Body of pancreas (tissue), 4 donors: ENCODE measurements at regions not wholly inside any gene's neighbourhood (a gene's known extent, or its start where the extent isn't known, plus 50 kb on each side); places are given as distances from the start of the nearest gene placed in this dataset.

ENCODE experiments used
- ATAC-seq: fragments of 150-250 bp; one replicate; pipeline ENCODE4 v1.9.1; 2016
- DNase-seq, 4 donors: peaks; one replicate each; pipeline ENCODE4 v3.0.0-alpha.2; 2019
- H3K27ac ChIP-seq, 4 donors: fragments of 200-600 bp; sonication (generic); 1 replicate in 3 of 4; 2 replicates in 1 of 4; pipeline versions ENCODE4 v1.5.1 to v1.6.1; 2016 to 2019; ENCODE audit warnings: mild to moderate bottlenecking in 1 of 4, mixed read lengths in 1 of 4, moderate library complexity in 1 of 4
- H3K27me3 ChIP-seq, 2 donors: fragments of 200-600 bp; sonication (generic); one replicate each; pipeline ENCODE4 v1.6.0; 2016; ENCODE audit warnings: mild to moderate bottlenecking in 1 of 2
- H3K36me3 ChIP-seq, 2 donors: fragments of 200-600 bp; sonication (generic); replicated peaks in 1 of 2; 2 replicates each; pipeline ENCODE4 v1.5.1; 2016; ENCODE audit warnings: low read depth in 2 of 2; ENCODE audit not compliant: insufficient read depth in 1 of 2
- H3K4me1 ChIP-seq: fragments of 200-600 bp; sonication (generic); one replicate; pipeline ENCODE4 v1.6.0; 2016
- H3K4me3 ChIP-seq, 2 donors: fragments of 200-600 bp; sonication (generic); 1 replicate in 1 of 2; 2 replicates in 1 of 2; pipeline ENCODE4 v1.5.1; 2016 to 2019
- H3K9me3 ChIP-seq, 3 donors: fragments of 200-600 bp; sonication (generic); 1 replicate in 2 of 3; 2 replicates in 1 of 3; pipeline ENCODE4 v1.5.1; 2016
- POLR2A ChIP-seq, 3 donors: fragments of 450-650 bp; IDR thresholded peaks; one replicate each; pipeline ENCODE4 v1.6.1; 2016; ENCODE audit warnings: antibody characterized with exemption in 3 of 3, mild to moderate bottlenecking in 2 of 3
- WGBS, 2 donors: methylation state at CpG; one replicate each; pipeline ENCODE4 v1.1.5; 2017; 5-methylcytosine and 5-hydroxymethylcytosine counted together
- intact Hi-C: fragments of 100-400 bp; cut with DNase I; formaldehyde crosslinking; loops from one replicate; pipeline ENCODE4 v1.15.1; 2023
- TF ChIP-seq, protein P1 (sequence below), 7 experiments: fragments of 450-650 bp in 4 of 7; fragments of 200-600 bp in 3 of 7; sonication (generic) in 3 of 7; IDR thresholded peaks; one replicate each; pipeline ENCODE4 v1.5.1; 2016 to 2019; ENCODE audit warnings: antibody characterized with exemption in 7 of 7

DNA sequence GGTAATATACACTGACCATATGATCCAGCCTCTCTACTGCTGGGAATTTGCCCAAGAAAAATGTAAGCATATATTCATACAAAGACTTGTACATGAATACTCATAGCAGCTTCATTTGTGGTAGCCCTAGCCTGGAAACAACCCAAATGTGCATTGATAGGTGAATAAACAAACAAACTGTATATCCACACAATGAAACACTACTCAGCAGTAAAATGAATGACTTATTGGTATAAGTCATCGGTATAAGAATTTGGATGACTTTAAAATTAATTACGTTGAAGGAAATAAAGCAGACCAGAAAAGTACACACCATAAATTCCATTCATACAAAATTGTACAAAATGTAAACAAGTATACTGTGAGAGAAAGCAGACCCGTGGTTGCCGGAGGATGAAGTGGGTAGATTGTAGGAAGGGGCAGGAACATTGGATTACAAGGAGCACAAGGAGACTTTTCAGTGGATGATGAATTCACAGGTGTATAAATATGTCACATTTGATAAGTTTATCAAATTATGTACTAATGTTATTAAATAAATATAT, 376.7 kb downstream of the TDRD15 start:
- ATAC-seq (no peak), DNase-seq (no peak)
- WGBS, 2 donors, result 28 to 38% methylated on average over 4 of the region's 4 CpGs
- Histone ChIP-seq H3K36me3 (no peaks in the 10 kb centered on the region), H3K4me1 (no peaks in the 10 kb centered on the region), H3K27me3 (no peaks in the 10 kb centered on the region), H3K27ac (no peak overlapping the region), H3K9me3 (no peaks in the 10 kb centered on the region), H3K4me3 (no peak overlapping the region)
- no peak for TF ChIP-seq POLR2A (IDR thresholded peaks at IDR 0.05)
- TF ChIP-seq, protein P1, sequence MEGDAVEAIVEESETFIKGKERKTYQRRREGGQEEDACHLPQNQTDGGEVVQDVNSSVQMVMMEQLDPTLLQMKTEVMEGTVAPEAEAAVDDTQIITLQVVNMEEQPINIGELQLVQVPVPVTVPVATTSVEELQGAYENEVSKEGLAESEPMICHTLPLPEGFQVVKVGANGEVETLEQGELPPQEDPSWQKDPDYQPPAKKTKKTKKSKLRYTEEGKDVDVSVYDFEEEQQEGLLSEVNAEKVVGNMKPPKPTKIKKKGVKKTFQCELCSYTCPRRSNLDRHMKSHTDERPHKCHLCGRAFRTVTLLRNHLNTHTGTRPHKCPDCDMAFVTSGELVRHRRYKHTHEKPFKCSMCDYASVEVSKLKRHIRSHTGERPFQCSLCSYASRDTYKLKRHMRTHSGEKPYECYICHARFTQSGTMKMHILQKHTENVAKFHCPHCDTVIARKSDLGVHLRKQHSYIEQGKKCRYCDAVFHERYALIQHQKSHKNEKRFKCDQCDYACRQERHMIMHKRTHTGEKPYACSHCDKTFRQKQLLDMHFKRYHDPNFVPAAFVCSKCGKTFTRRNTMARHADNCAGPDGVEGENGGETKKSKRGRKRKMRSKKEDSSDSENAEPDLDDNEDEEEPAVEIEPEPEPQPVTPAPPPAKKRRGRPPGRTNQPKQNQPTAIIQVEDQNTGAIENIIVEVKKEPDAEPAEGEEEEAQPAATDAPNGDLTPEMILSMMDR (IDR thresholded peaks at IDR 0.05), result no peak
- intact Hi-C loops, result no loop called here

DNA sequence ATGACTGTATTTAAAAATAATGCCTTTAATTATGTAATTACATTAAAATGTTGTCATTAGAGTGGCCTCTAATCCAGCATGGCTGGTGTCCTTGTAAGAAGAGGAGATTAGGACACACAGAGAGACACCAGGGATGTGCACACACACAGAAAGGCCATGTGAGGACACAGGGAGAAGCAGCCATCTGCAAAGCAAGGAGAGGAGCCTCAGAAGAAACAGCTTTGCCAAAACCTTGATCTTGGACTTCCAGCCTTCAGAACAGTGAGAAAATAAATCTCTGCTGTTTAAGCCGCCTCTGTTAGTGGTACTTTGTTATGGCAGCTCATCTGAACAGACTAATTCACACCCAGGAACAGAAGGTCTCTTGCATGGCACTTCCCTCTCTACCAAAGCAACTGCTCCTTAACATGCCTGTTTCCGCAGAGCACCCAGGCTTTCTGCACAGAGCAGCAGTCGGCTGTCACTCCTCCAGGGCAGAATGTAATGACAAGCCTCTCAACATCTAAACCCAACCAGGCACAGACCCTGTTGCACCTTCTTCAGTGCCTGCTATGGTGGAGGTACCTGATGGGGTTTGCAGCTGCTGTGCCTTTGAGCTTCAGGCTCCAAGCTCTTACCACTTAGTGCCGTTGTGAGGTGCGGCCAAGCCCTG, 377.7 kb downstream of the TDRD15 start:
- H3K27ac ChIP-seq, result no peak overlapping the region
- 56 to 86% methylated on average over 5 of the region's 5 CpGs for WGBS, 2 donors
- intact Hi-C loops, result no loop called here
- H3K36me3 ChIP-seq, result no peaks in the 10 kb centered on the region
- no peak overlapping the region for H3K4me3 ChIP-seq
- H3K27me3 ChIP-seq, result no peaks in the 10 kb centered on the region
- ATAC-seq (no peak), DNase-seq (no peak)
- H3K9me3 ChIP-seq, result no peaks in the 10 kb centered on the region
- no peaks in the 10 kb centered on the region for H3K4me1 ChIP-seq
- no peak for TF ChIP-seq POLR2A (IDR thresholded peaks at IDR 0.05)
- TF ChIP-seq, protein P1 (IDR thresholded peaks at IDR 0.05), result no peak

DNA sequence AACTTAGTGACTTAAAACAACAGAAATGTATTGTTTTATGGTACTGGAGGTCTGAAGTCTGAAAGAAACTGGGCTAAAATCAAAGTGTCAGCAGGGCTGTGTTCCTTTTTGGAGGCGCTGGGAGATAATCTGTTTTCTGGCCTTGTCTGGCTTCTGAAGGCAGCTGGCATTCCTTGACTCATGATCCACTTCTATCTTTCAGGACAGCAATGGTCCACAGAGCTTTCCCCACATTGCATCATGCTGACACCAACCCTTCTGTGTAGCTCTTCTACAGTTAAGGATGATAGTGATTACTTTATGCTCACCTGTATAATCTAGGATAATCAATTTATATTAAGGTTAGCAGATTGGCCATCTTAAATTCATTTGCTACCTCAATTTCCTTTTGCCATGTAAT, 392.1 kb downstream of the TDRD15 start:
- no peaks in the 10 kb centered on the region for H3K9me3 ChIP-seq
- WGBS, 2 donors, result 65 to 77% methylated on average over 1 of the region's 1 CpG
- intact Hi-C loops, result no loop called here
- no peaks in the 10 kb centered on the region for H3K4me1 ChIP-seq
- no peaks in the 10 kb centered on the region for H3K27me3 ChIP-seq
- no peak for ATAC-seq
- no peak for DNase-seq
- H3K4me3 ChIP-seq, result no peak overlapping the region
- no peak overlapping the region for H3K27ac ChIP-seq
- no peak for TF ChIP-seq POLR2A (IDR thresholded peaks at IDR 0.05)
- TF ChIP-seq, protein P1 (IDR thresholded peaks at IDR 0.05), result no peak
- no peaks in the 10 kb centered on the region for H3K36me3 ChIP-seq

DNA sequence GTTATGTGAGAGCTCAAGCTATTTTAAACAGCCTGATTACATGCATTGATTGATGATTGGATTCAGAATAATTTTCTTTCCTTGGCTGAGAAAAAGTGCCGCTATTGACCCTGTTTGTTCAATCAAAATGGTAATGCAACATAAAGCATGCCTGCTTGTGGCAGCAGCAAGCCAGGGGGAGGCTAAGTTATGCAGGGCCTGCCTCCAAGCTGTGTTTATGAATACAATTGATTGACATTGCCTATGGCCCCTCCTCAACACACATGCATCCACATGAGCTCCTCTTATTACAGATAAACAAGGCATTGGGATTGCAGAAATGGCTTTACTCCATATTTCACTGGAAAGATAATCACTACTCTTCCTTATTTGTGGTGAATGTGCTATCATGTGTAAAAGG, 395.6 kb downstream of the TDRD15 start:
- ATAC-seq, result no peak
- no peaks in the 10 kb centered on the region for H3K27me3 ChIP-seq
- TF ChIP-seq, protein P1 (IDR thresholded peaks at IDR 0.05), result no peak
- no peak for TF ChIP-seq POLR2A (IDR thresholded peaks at IDR 0.05)
- H3K4me1 ChIP-seq, result no peaks in the 10 kb centered on the region
- no peak for DNase-seq
- H3K36me3 ChIP-seq, result no peaks in the 10 kb centered on the region
- 60 to 74% methylated on average over 1 of the region's 1 CpG for WGBS, 2 donors
- H3K4me3 ChIP-seq, result no peak overlapping the region
- intact Hi-C loops, result no loop called here
- H3K9me3 ChIP-seq, result no peaks in the 10 kb centered on the region
- no peak overlapping the region for H3K27ac ChIP-seq

DNA sequence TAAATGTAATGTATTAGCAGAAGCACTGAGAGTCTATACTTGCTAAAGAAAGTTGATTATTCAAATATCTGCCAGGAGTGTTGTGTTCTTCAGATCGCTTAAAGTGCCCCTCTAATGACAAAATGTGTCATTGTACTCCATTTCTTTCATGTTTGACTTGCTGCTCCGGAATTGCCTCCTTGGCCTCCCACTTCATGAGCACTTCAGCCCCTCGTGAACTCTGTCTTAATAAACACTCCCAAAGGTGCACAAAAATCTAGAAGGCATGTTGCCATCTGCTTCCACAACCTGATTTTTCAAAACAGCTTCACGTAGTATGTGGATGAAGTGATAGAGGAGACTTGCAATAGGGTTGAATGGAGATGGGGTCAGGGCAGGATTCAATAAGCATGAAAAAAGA, 396.1 kb downstream of the TDRD15 start:
- ATAC-seq, result no peak
- 46% methylated on average over 4 of the region's 4 CpGs for WGBS, 2 donors
- TF ChIP-seq, protein P1 (IDR thresholded peaks at IDR 0.05), result no peak
- no peak for TF ChIP-seq POLR2A (IDR thresholded peaks at IDR 0.05)

More for the DNA sequence above, 396.1 kb downstream of the TDRD15 start:
- no peaks in the 10 kb centered on the region for H3K36me3 ChIP-seq
- H3K27me3 ChIP-seq, result no peaks in the 10 kb centered on the region
- intact Hi-C loops, result no loop called here
- DNase-seq, result no peak
- no peaks in the 10 kb centered on the region for H3K9me3 ChIP-seq
- H3K27ac ChIP-seq, result no peak overlapping the region
- H3K4me3 ChIP-seq, result no peak overlapping the region
- no peaks in the 10 kb centered on the region for H3K4me1 ChIP-seq
